CD4-positive, alpha-beta T cell treated with Interleukin-15 for 4 hours (primary cell): ENCODE measurements at regions not wholly inside any gene's neighbourhood (a gene's known extent, or its start where the extent isn't known, plus 50 kb on each side); places are given as distances from the start of the nearest gene placed in this dataset.

ENCODE experiments used
- DNase-seq: peaks from one replicate; pipeline ENCODE4 v3.0.0-alpha.2; 2020; ENCODE audit warnings: low spot score

DNA sequence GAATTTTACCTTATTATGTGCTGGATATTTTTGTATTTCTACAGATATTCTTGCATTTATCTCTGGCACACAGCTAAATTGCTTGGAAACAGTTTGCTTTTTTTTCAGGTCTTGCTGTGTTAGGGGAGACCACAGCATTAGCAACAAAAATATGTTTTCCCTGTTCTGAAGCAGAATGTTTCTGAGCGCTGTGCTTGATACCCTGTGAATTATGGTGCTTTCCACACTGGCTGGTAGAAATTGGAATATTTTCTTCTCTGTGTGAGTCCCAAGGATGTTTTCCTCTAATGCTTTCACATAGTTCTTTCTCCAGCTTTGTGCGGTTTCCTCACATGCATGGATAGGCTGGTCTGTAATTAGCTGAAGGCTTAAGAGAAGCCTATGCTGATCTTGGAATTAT, 651.6 kb upstream of the IGFBP3 start:
- DNase-seq = no peak

DNA sequence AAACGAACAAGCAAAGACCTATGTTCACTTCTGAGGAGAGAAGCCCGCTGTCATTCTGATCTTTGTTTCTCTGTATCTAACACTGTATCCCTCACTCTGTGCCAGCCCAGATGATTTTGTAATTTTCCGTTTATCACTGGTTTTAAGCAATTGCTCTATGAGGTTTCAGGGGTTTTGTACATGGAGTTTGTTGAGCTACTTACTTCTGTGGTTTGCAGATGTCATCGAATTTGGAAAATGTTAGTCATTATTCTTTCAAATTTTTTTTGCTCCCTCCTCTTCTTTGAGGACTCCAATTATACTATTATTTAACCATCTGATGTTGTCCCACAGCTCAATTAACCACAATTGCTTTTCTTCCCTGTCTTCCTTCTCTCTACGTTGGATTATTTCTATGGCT, 650.9 kb upstream of the IGFBP3 start:
- DNase-seq = no peak

DNA sequence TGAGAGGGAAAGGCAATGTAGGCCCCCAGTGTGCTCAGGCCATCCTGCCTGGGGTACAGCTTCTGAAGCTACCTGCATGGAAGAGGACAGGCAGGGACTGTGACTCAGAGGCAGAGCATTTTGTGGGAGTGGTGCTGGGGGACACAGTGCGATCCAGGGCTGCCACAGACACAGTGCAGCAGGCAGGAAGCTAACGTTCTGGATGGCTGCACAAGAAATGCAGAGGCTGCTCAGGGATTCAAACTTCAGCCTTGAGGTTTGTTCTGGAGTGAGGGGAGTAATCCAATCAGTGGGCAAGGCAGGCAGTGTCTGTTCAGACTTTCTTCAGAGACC, 648.0 kb upstream of the IGFBP3 start:
- DNase-seq = no peak

- no peak for DNase-seq
These were observed 647.5 kb upstream of the IGFBP3 start for GRCh38 chr7:46568420-46569132.

DNA sequence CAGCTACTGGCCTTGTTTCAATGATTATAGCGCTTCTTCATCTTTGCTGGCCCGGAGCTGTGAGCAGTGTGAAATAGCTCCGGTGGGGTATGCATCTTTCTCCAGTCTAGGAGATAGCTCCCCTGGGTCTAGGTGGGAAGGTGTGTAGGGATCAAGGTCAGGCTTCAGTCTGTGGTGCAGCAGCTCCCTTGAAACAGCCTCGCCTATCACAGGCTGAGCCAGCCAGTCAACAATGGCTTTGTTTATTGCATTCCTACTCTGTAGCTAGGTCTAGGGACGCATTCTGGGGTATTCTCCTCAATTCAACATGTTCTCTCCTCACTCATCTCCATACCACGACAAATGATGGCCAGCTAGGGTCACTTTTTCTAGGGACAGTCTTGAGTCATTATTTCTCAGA, 646.8 kb upstream of the IGFBP3 start:
- DNase-seq = no peak

DNA sequence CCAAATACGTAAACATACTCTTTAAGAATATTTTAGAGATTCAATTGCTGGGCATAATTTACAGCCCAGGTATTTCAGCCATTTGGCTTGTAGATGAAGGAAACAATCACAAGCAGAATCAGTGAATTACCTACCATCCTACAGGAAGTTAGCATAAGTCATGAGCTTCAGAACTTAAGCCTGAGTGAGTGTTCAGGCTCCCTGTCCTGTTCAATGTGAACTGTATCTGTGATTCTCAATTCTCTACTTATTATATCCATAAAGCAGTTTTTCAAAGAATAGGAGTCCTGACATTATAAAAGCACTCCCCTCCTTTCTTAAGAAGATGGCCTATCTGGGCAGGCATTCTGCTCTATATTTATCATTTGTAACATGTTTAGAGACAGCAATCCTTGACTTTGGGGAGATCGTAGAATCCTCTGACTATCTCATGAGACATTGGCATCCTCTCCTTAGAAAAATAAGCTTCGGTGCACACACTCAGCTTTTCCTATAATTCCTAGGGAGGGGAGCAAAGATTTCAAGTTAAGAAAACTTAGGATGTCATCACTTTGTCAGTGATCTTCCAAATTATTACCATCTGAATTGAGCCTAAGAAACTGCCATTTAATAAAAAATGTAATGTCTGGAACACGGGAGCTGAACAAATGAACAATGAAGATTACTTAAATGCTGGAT, 645.2 kb upstream of the IGFBP3 start:
- no peak for DNase-seq

DNA sequence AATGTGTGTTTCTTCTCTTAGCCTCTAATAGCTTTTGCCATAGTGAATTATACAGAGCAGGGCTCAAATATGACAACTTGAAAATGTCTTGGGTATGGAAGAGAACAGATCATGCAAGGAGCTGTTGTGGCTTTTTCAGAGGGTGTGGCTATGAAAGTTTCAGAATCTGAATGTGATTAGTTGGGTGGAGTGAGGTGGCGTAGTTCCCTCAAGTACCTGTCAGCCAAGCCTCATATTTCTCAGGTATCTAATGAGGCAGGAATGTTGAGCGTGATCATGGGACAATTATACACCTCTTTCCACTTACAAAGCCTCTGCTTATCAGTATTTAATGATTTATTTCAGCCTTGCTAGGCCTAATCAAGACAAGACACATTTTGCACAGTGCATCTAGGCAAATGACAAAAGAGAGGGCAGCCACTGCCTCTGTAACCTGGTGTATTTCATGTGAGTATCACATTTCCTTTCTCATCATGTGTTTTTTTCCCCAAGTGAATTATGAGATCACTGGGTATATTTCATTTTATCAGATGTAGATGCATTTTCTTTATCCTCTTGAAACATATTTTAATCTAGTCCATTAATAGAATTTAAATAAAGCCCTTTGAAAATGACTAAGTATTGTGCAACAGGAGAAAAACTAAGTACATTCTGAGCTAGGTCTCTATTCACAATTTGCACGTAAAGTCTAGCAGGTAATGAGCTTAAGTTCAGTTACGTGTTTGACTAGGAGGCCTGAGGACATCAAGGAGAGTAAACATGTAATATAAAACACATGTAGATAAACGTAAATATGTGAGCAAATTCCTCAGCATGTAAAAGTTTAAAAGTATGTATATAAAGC, 644.4 kb upstream of the IGFBP3 start:
- DNase-seq = no peak

DNA sequence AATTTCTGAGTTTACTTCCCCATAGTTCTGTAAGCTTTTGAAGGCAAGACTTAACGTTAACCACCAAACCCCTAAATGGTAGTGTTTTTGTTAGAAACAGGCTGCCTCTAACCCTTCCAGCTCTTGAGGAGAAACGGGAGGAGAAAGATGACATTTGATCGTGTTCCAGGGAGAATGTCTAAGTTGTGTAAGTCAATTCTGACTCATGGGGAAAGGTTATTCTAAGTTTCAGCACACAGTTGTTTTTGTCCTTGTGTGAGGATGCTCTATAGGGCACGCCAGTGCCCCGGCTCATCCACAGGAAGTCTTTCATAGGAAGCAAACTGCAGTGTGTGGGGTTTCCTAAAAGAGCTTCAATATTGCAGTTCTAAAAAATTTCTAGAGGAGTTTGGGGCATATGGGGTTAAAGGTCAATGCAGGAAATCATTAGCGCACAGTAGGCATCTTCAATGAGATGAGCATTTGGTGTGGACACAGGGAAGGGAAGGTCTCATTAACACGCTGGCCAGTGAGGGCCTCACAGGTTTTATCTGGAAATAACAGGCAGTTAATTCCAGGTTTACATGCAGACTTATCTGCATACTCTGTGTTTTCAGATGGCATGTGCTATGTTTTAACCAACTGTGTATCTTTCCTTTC, 638.2 kb upstream of the IGFBP3 start:
- no peak for DNase-seq

DNA sequence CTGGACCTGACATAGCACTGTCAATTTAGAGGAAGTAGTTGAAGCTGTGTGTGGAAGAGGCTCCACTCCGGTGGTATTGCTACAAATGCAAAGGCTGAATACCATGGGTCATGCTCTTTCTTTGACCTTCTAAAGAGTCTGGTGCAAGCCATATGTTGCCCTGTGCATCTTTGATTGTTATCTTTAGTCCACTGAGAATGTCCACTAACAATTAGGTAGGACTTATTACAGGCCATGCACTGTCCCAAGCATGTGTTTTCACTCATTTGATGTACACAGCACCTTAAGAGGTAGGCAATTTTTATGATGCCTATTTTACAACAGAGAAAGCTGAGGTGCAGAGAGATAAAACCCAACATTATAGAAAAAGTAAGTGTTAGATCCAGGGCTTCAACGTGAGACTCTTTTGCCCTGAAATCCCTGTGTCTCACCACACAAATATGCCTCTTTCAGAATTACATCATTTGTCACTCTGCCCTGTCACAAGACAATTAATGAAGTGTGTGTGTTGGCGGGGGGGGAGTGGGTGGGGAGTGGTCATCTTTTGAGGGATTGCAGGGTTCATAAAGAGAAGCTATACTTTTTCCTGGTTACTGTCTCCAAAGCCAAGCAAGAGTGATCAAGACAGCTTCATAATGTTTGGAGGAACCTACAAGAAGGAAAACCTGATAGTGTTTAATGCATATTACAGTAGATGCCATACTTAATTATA, 637.6 kb upstream of the IGFBP3 start:
- DNase-seq = no peak

DNA sequence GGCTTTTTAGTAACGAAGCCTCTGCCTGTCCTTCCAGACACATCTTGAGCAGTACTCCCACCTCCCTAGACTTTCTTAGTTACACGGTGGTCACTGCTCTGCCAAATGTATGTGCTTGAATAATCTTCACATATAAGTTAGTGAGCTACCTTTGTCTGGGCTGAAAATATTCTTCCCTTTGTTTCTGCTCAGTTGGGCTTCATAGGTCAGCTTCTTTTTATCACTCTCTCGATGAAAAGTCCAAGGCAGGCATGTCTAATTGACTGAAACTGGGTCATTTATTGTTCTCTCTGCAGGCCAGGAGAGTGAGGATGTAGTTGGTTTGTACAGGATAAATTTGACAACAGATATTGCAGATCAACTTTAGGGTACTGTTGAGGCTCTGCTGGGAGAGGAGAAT, 636.7 kb upstream of the IGFBP3 start:
- no peak for DNase-seq

DNA sequence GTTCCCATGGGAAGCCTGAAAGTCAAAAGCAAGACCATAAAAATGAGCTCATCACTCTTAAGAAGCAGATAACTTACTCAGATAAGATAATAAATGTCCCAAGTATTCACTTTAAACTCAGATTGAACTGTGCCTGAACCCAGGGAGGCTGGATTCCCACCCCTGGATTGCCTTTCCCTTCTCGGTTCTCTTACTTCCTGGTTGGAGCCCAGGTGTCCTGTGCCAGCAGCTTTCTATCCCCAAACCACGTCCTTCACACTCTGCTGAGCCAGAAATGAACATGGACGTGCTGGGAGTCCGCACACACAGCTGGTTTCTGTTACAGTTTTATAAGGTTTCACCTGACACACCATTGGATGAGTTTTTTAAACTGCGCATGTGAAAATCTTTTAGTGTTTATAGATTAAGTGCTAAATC, 636.2 kb upstream of the IGFBP3 start:
- DNase-seq = no peak

GRCh38 chr7:46554688-46555422, 633.8 kb upstream of the IGFBP3 start:
- DNase-seq = no peak

DNA sequence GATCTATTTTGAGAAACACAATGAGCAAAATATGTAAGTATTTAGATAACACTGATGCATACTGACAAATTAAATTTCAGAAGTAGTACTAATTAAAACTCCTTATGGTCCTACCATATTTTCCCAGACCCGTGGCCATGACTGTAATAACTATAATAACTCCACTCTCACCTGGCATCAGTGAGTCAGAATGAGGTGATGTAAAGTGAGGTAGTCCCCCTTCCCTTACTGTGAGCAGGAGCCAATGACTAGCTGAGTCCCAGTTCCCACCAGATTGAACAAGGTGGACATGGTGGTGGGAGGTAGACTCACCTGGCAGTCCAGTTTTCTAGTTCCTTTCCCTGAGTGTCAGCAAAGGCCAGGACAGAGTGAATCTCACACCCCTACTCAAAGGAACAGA, 630.5 kb upstream of the IGFBP3 start:
- no peak for DNase-seq

GRCh38 chr7:46550864-46551263, 629.8 kb upstream of the IGFBP3 start:
- DNase-seq = no peak

GRCh38 chr7:46549892-46550639, 629.0 kb upstream of the IGFBP3 start:
- no peak for DNase-seq

- no peak for DNase-seq
These were observed 628.3 kb upstream of the IGFBP3 start for GRCh38 chr7:46549347-46549746.

GRCh38 chr7:46547044-46547443, 626.0 kb upstream of the IGFBP3 start:
- DNase-seq = no peak

GRCh38 chr7:46545790-46546189, 624.7 kb upstream of the IGFBP3 start:
- no peak for DNase-seq

GRCh38 chr7:46544396-46545008, 623.4 kb upstream of the IGFBP3 start:
- no peak for DNase-seq

- DNase-seq = no peak
These were observed 621.0 kb upstream of the IGFBP3 start for GRCh38 chr7:46542076-46542475.
